OCI-LY1 (cell line): ENCODE measurements at regions not wholly inside any gene's neighbourhood (a gene's known extent, or its start where the extent isn't known, plus 50 kb on each side); places are given as distances from the start of the nearest gene placed in this dataset.

Experiments
- H2AFZ ChIP-seq: fragments of 200-600 bp; sonication (generic), shearing (Covaris generic); 2 replicates; pipeline ENCODE4 v1.6.0; 2014; ENCODE audit warnings: antibody characterized with exemption, mild to moderate bottlenecking, low read length
- H3F3A ChIP-seq: fragments of 200-600 bp; sonication (generic), shearing (Covaris generic); 2 replicates; pipeline ENCODE4 v1.6.0; 2014; ENCODE audit warnings: mild to moderate bottlenecking, antibody characterized with exemption, low read length, moderate library complexity; ENCODE audit not compliant: insufficient read depth
- H3K27ac ChIP-seq: fragments of 200-600 bp; sonication (generic); 2 replicates; pipeline ENCODE4 v1.5.1; 2014; ENCODE audit warnings: low read length, mixed run types, mild to moderate bottlenecking, low read depth; ENCODE audit not compliant: poor library complexity, severe bottlenecking
- H3K27me3 ChIP-seq: fragments of 200-600 bp; sonication (generic); 2 replicates; pipeline ENCODE4 v1.6.0; 2014; ENCODE audit warnings: antibody characterized with exemption, mild to moderate bottlenecking, low read length, moderate library complexity; ENCODE audit not compliant: insufficient read depth
- H3K36me3 ChIP-seq: fragments of 200-600 bp; sonication (generic); 2 replicates; pipeline ENCODE4 v1.6.1; 2014; ENCODE audit warnings: mild to moderate bottlenecking, antibody characterized with exemption, low read length, moderate library complexity, mixed read lengths; ENCODE audit not compliant: insufficient read depth
- H3K4me1 ChIP-seq: fragments of 200-600 bp; sonication (generic); 2 replicates; pipeline ENCODE4 v1.5.1; 2014; ENCODE audit warnings: mild to moderate bottlenecking, low read length, moderate library complexity; ENCODE audit not compliant: insufficient read depth, severe bottlenecking
- H3K4me2 ChIP-seq: fragments of 200-600 bp; sonication (generic), shearing (Covaris generic); 2 replicates; pipeline ENCODE4 v1.6.1; 2014; ENCODE audit warnings: low read length
- H3K4me3 ChIP-seq: fragments of 200-600 bp; sonication (generic); 2 replicates; pipeline ENCODE4 v1.5.1; 2014; ENCODE audit warnings: low read length, low read depth, mild to moderate bottlenecking, mixed read lengths; ENCODE audit not compliant: poor library complexity, severe bottlenecking
- H3K79me2 ChIP-seq: fragments of 200-600 bp; shearing (Covaris generic); 2 replicates; pipeline ENCODE4 v1.6.1; 2016; ENCODE audit warnings: mixed run types, low read length, mixed read lengths; ENCODE audit not compliant: insufficient read depth
- H3K9ac ChIP-seq: fragments of 200-600 bp; sonication (generic), shearing (Covaris generic); 2 replicates; pipeline ENCODE4 v1.6.1; 2014; ENCODE audit warnings: mild to moderate bottlenecking, low read length, mixed read lengths
- H3K9me2 ChIP-seq: fragments of 200-600 bp; sonication (generic), shearing (Covaris generic); 2 replicates; pipeline ENCODE4 v1.6.1; 2014; ENCODE audit warnings: low read depth, mild to moderate bottlenecking, low read length, mixed read lengths
- H3K9me3 ChIP-seq: fragments of 200-600 bp; shearing (Covaris generic); 2 replicates; pipeline ENCODE4 v1.6.1; 2014; ENCODE audit warnings: low read length, mixed read lengths
- H4K20me1 ChIP-seq: fragments of 200-600 bp; sonication (generic), shearing (Covaris generic); 2 replicates; pipeline ENCODE4 v1.6.0; 2016; ENCODE audit warnings: mild to moderate bottlenecking, low read length; ENCODE audit not compliant: insufficient read depth
- EZH2 ChIP-seq: fragments of 200-600 bp; sonication (generic), shearing (Covaris generic); IDR thresholded peaks from 2 replicates; pipeline ENCODE4 v1.8.0; 2017; ENCODE audit warnings: borderline replicate concordance, mixed run types, mild to moderate bottlenecking, antibody characterized with exemption, low read length, moderate library complexity, mixed read lengths
- TF ChIP-seq, protein P1 (sequence below): fragments of 200-600 bp; sonication (generic), shearing (Covaris generic); IDR thresholded peaks from 2 replicates; pipeline ENCODE4 v1.5.1; 2017; ENCODE audit warnings: mild to moderate bottlenecking, antibody characterized with exemption, low read length, moderate library complexity, mixed read lengths

DNA sequence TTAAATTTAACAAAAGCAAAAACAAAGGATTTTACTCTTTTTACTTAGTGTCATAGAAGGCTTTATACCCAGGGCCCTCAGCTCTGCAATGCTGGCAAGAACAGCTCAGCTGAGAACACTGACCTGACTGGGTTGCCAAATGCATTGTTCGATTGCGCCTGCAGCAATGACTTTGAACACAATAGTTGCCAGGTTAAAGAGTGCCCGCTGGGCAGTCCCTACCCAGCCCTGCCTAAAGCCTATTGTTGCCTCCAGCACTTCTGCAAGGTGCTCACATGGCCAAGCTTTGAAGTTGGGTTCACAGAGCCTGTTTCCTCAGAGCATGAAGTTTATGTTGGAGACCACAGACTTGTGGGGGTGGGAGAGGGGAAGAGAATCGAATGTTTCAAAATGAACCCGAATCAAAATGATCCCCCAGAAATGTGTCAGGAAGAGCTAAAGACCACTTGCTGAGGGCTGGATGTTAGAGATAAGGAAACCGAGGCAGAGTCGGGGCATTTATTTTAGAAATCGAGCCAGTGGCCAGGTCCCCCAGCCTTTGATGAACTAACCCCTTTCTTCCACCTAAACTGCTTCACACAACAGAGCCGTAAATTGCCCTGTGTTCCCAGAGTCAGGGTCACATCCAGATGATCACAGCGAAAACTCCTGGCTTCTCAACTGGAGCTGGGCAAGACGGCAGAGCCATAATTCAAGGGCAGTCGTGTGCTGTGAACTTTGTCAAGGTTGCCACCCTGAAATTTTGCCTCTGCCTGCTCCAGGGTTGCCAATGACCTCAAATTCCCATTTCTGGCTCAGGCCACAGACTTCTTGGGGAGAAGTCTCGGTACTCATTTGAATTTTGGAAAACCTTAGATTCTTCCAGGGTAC lies 55.0 kb downstream of the FOXA2 start:
- Histone ChIP-seq H3K4me2 (no peak overlapping the region), H3K4me1 (no peaks in the 10 kb centered on the region)

DNA sequence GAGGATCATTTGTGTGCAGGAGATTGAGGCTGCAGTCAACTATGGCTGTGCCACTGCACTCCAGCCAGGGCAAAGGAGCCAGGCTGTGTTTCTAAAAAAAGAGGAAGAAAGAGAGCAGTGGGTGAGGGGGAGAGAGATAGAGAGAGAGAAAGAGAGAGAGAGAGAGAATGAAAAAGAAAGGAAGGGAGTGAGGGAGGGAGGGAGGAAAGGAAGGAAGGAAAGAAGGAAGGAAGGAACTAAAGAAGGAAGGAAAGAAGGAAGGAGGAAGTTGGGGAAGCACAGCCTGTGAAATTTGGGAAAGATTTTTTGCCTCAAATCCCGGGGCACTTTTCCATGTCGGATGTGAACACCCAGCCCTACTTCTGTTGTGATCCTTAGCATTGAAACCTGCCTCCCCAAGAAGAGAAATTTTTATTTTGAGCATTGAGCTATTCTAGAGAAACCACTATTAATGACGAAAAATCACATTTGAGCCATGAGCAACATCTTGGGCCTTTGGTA lies 57.8 kb downstream of the FOXA2 start:
- no peak for TF ChIP-seq EZH2
- TF ChIP-seq, protein P1, sequence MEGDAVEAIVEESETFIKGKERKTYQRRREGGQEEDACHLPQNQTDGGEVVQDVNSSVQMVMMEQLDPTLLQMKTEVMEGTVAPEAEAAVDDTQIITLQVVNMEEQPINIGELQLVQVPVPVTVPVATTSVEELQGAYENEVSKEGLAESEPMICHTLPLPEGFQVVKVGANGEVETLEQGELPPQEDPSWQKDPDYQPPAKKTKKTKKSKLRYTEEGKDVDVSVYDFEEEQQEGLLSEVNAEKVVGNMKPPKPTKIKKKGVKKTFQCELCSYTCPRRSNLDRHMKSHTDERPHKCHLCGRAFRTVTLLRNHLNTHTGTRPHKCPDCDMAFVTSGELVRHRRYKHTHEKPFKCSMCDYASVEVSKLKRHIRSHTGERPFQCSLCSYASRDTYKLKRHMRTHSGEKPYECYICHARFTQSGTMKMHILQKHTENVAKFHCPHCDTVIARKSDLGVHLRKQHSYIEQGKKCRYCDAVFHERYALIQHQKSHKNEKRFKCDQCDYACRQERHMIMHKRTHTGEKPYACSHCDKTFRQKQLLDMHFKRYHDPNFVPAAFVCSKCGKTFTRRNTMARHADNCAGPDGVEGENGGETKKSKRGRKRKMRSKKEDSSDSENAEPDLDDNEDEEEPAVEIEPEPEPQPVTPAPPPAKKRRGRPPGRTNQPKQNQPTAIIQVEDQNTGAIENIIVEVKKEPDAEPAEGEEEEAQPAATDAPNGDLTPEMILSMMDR, result no peak
- no peak overlapping the region for H3K9ac ChIP-seq
- no peaks in the 10 kb centered on the region for H3K27me3 ChIP-seq

More for the DNA sequence above, 55.0 kb downstream of the FOXA2 start:
- no peaks in the 10 kb centered on the region for H3K27me3 ChIP-seq
- no peaks in the 10 kb centered on the region for H3K36me3 ChIP-seq
- H3K9me3 ChIP-seq, result no peaks in the 10 kb centered on the region
- H3K9me2 ChIP-seq, result no peaks in the 10 kb centered on the region
- H2AFZ ChIP-seq, result no peak overlapping the region
- TF ChIP-seq, protein P1, result no peak
- TF ChIP-seq EZH2, result no peak
- H4K20me1 ChIP-seq, result no peaks in the 10 kb centered on the region
- H3K9ac ChIP-seq, result no peak overlapping the region
- no peak overlapping the region for H3K4me3 ChIP-seq
- H3K79me2 ChIP-seq, result no peaks in the 10 kb centered on the region
- no peak overlapping the region for H3K27ac ChIP-seq
- no peaks in the 10 kb centered on the region for H3F3A ChIP-seq

DNA sequence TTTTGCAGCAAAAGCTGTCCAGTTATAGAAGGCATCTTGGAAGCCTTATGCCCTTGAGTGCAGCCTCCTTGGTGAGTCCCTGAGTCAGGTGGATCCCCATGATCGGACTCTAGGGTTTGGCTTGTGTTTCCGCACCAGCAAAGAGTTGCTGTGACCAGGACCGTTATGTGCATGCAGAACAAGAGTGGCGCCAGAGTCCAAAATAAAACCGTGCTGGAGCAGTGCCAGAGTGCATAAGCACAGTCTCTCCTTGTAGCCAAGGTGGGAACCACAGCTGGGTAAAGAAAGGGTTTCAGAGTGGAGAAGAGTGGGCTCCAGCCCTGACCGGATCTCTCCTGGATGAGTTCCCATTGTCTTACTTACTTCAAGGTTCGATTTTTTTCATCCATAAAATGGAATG lies 58.6 kb downstream of the FOXA2 start:
- Histone ChIP-seq H3K27ac (no peak overlapping the region), H3K27me3 (no peaks in the 10 kb centered on the region), H2AFZ (no peak overlapping the region), H3K4me1 (no peaks in the 10 kb centered on the region), H3K36me3 (no peaks in the 10 kb centered on the region), H3F3A (no peaks in the 10 kb centered on the region), H4K20me1 (no peaks in the 10 kb centered on the region), H3K79me2 (no peaks in the 10 kb centered on the region), H3K9ac (no peak overlapping the region), H3K4me2 (no peak overlapping the region), H3K9me3 (no peaks in the 10 kb centered on the region), H3K9me2 (no peaks in the 10 kb centered on the region), H3K4me3 (no peak overlapping the region)
- TF ChIP-seq, protein P1, result no peak
- TF ChIP-seq EZH2, result no peak

More for the DNA sequence above, 57.8 kb downstream of the FOXA2 start:
- Histone ChIP-seq H3K27ac (no peak overlapping the region), H3K9me2 (no peaks in the 10 kb centered on the region), H4K20me1 (no peaks in the 10 kb centered on the region), H3K36me3 (no peaks in the 10 kb centered on the region), H3K4me1 (no peaks in the 10 kb centered on the region), H3K9me3 (no peaks in the 10 kb centered on the region), H3K4me2 (no peak overlapping the region), H3K79me2 (no peaks in the 10 kb centered on the region), H2AFZ (no peak overlapping the region), H3K4me3 (no peak overlapping the region), H3F3A (no peaks in the 10 kb centered on the region)
